Left lung (tissue), 4 donors: ENCODE measurements at regions not wholly inside any gene's neighbourhood (a gene's known extent, or its start where the extent isn't known, plus 50 kb on each side); places are given as distances from the start of the nearest gene placed in this dataset.

ENCODE experiments used
- ATAC-seq: fragments of 200-7000 bp; cut with Tn5 transposase; one replicate; pipeline ENCODE4 v1.9.1; 2020; ENCODE audit warnings: moderate library complexity
- DNase-seq, 4 donors: peaks; one replicate each; pipeline ENCODE4 v3.0.0-alpha.2; 2013 to 2020
- H3K27ac ChIP-seq, 2 donors: fragments of 200-600 bp; sonication (generic) in 1 of 2; one replicate each; pipeline versions ENCODE4 v1.5.0 to v1.8.0; 2020 to 2021
- H3K27me3 ChIP-seq, 2 donors: fragments of 200-600 bp; sonication (generic) in 1 of 2; one replicate each; pipeline versions ENCODE4 v1.5.0 to v1.8.0; 2020 to 2021
- H3K36me3 ChIP-seq, 2 donors: fragments of 200-600 bp; sonication (generic) in 1 of 2; one replicate each; pipeline versions ENCODE4 v1.5.0 to v1.8.0; 2020 to 2021
- H3K4me1 ChIP-seq, 2 donors: fragments of 200-600 bp; one replicate each; pipeline ENCODE4 v1.8.0; 2021
- H3K4me3 ChIP-seq, 2 donors: fragments of 200-600 bp; sonication (generic) in 1 of 2; one replicate each; pipeline versions ENCODE4 v1.5.0 to v1.8.0; 2020 to 2021; ENCODE audit warnings: mild to moderate bottlenecking in 1 of 2
- H3K9me3 ChIP-seq, 2 donors: fragments of 200-600 bp; sonication (generic) in 1 of 2; one replicate each; pipeline versions ENCODE4 v1.5.0 to v1.8.0; 2020 to 2021
- intact Hi-C, 2 donors: fragments of 100-400 bp; cut with DNase I; formaldehyde crosslinking; loops; one replicate each; pipeline versions ENCODE4 v1.11.2 to v1.14.2; 2022
- TF ChIP-seq, protein P1 (sequence below), 2 donors: fragments of 200-600 bp; sonication (generic) in 1 of 2; IDR thresholded peaks; one replicate each; pipeline versions ENCODE4 v1.5.0 to v1.8.0; 2021; ENCODE audit warnings: antibody characterized with exemption in 2 of 2
- donor health status: DM: no; HTN: yes; CAD: no.
- donor health status: DM: no; HTN: no; CAD: no.

DNA sequence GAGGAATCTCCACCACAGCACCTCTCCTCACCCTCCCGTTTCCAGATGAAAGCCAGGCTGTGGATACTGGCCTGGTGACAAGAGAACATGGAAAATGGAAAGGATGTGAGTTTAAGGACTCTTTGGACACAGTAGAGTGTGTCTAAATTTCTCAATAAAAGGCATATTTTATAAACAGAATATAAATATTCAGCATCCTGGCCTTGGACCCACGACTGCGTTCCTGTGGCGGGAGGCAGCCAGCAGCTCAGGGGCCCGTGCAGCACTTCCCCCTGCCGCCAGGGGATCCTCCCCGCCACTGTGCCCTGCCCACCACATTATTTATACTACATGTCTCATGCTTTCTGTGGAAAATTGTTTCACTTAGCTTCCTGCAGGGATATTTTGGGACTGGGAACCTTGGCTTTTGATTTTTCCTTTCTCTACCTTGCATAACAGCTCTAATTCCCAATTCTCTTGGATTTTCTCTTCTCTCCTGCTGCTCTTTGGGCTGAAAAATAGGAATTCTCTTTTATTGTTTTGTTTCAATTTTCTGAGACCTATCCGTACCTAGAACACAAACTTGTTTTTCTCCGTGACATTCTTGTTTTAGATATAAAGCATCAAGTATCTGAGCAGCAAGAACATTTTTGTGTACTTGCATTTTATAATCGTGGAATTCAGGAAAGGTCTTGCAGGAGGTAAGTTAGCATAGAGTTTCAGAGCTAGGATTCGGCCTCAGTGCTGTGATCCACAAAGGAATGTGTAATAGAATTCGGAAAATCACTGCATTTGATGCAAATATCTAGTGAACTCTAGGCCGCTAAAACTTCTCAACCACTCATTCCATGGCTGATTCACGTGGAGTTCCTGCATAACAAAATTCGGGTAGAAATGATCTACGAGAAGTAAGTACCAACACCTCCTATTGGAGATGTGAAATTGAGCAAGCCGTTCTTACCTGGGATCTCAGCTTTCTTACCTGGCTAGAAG lies 107.7 kb upstream of the SPATA13 start:
- Histone ChIP-seq H3K4me1 (peaks cover 14 to 30% of the 10 kb centered on the region in 2 donors), H3K36me3 (no peaks in the 10 kb centered on the region), H3K27me3 (no peaks in the 10 kb centered on the region), H3K4me3 (no peak overlapping the region), H3K9me3 (no peaks in the 10 kb centered on the region), H3K27ac (peak overlapping the region; percentile 37 to 48)
- ATAC-seq (peak; percentile 37), DNase-seq (peak in 1 of 4 donors; percentile 44)
- intact Hi-C loops: loop anchor here in 1 of 2 donors (10.0 kb wide), 1 partner anchor 162 kb away; no protein-coding TSS in a partner anchor
- TF ChIP-seq, protein P1, sequence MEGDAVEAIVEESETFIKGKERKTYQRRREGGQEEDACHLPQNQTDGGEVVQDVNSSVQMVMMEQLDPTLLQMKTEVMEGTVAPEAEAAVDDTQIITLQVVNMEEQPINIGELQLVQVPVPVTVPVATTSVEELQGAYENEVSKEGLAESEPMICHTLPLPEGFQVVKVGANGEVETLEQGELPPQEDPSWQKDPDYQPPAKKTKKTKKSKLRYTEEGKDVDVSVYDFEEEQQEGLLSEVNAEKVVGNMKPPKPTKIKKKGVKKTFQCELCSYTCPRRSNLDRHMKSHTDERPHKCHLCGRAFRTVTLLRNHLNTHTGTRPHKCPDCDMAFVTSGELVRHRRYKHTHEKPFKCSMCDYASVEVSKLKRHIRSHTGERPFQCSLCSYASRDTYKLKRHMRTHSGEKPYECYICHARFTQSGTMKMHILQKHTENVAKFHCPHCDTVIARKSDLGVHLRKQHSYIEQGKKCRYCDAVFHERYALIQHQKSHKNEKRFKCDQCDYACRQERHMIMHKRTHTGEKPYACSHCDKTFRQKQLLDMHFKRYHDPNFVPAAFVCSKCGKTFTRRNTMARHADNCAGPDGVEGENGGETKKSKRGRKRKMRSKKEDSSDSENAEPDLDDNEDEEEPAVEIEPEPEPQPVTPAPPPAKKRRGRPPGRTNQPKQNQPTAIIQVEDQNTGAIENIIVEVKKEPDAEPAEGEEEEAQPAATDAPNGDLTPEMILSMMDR (IDR thresholded peaks at IDR 0.05): no peak

DNA sequence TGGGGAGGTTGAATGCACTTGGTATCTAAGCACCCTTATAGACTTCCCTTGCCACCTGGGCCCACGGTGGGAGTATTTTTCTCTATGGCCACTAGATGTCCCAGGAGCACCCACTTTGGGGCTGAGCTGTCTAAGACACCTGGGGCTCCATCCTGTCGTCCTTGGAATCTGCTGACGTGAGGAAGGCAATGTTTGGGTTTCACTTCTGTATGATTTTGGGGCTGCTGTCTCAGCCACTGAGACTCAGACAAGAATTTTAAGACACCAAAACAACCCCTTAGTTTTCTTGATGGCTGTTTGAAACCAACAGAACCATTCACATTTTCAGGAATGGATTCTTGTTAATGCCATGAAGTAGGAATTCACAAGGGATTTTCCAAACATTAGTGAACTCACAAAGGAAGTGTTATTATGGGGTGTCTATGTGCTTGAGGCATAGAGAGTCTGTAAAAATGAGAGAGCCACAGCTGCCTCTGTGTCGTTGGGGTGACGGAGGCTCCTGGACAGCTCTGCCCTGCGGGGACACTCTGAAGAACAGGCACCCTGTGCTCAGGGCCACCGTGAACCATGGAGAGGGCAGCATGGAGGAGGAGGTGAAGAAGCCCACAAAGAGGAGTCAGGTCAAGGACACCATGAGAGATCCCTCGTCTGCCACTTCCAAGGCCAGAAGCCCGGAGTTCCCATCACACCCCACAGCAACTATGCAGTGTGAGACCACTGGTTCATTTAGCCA lies 106.8 kb upstream of the SPATA13 start:
- intact Hi-C loops: loop anchor here in 1 of 2 donors (10.0 kb wide), 1 partner anchor 161 kb away; no protein-coding TSS in a partner anchor
- peak overlapping the region; percentile 37 to 48 for H3K27ac ChIP-seq
- H3K27me3 ChIP-seq: no peaks in the 10 kb centered on the region
- no peak overlapping the region for H3K4me3 ChIP-seq
- ATAC-seq (peak; percentile 94), DNase-seq (peak in 1 of 4 donors; percentile 68)
- TF ChIP-seq, protein P1 (IDR thresholded peaks at IDR 0.05): peak; percentile 56 to 80
- H3K9me3 ChIP-seq: no peaks in the 10 kb centered on the region
- H3K4me1 ChIP-seq: peaks cover 14 to 30% of the 10 kb centered on the region in 2 donors
- no peaks in the 10 kb centered on the region for H3K36me3 ChIP-seq

DNA sequence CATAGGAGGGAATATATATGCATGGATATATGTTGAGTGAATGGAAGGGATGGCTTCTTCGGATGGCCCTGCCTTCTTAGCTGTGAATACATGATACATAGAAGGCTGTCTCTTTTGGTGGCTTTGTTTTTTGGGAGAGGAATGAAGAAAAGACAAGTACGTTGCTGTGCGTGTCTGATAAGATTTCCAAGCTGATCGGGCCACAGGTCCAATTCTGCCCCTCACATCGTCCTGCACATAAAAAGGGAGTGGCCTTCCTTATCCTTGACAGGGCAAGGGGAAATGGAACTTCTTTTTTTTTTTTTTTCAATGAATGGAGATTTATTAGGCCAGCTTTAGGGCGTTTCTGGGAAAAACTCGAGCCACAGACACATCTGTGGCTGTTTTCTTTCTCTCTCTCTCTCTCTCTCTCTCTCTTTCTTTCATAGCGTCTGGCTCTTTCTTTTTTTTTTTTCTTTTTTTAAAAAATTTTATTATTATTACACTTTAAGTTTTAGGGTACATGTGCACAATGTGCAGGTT lies 103.8 kb upstream of the SPATA13 start:
- peaks cover 4 to 18% of the 10 kb centered on the region in 2 donors for H3K4me1 ChIP-seq
- H3K27ac ChIP-seq: no peak overlapping the region
- ATAC-seq: no peak
- no peak for DNase-seq
- H3K27me3 ChIP-seq: no peaks in the 10 kb centered on the region
- H3K4me3 ChIP-seq: no peak overlapping the region
- TF ChIP-seq, protein P1 (IDR thresholded peaks at IDR 0.05): no peak
- H3K9me3 ChIP-seq: no peaks in the 10 kb centered on the region
- H3K36me3 ChIP-seq: no peaks in the 10 kb centered on the region
- intact Hi-C loops: loop anchor here in 1 of 2 donors (10.0 kb wide), 1 partner anchor 158 kb away; no protein-coding TSS in a partner anchor

DNA sequence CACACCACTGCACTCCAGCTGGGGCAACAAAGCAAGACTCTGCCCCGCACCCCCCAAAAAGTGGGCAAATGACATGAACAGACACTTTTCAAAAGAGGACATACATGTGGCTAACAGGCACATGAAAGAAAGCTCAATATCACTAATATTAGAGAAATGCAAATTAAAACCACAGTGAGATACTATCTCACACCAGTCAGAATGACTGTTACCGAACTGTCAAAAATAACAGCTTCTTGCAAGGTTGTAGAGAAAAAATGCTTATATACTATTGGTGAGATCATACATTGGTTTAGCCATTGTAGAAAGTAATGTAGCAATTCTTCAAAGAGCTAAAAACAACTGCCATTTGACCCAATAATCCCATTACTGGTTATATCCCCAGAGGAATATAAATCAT lies 99.5 kb upstream of the SPATA13 start:
- Histone ChIP-seq H3K9me3 (no peaks in the 10 kb centered on the region), H3K27me3 (no peaks in the 10 kb centered on the region), H3K4me1 (no peaks in the 10 kb centered on the region), H3K36me3 (no peaks in the 10 kb centered on the region), H3K27ac (no peak overlapping the region), H3K4me3 (no peak overlapping the region)
- intact Hi-C loops: no loop called here
- DNase-seq: no peak
- TF ChIP-seq, protein P1 (IDR thresholded peaks at IDR 0.05): no peak
- no peak for ATAC-seq
